ENCODE measurements at regions not wholly inside any gene's neighbourhood (a gene's known extent, or its start where the extent isn't known, plus 50 kb on each side); places are given as distances from the start of the nearest gene placed in this dataset.
"Not testable (repeated sequence)": the region's sequence is repeated elsewhere in the genome, so short reads cannot be mapped to it uniquely, and the experiment has no call there.

GRCh38 chr20:40909489-40909888, 119.1 kb upstream of the TOP1 start:
- H3K9me3 ChIP-seq (ENCODE audit: control insufficient read depth in 2 of 2, insufficient read depth in 1 of 2, low read depth in 1 of 2, low read length in 1 of 2); H3K4me3 ChIP-seq (ENCODE audit: low read depth in 1 of 2, low read length in 2 of 2); H3K27me3 ChIP-seq (ENCODE audit: control insufficient read depth in 1 of 2, insufficient read depth in 2 of 2, low read length in 2 of 2); H3K4me1 ChIP-seq (ENCODE audit: control insufficient read depth in 2 of 2, insufficient read depth in 2 of 2, low read length in 1 of 2); H3K27ac ChIP-seq (ENCODE audit: low read depth in 2 of 2, low read length in 1 of 2); H3K36me3 ChIP-seq (ENCODE audit: control insufficient read depth in 2 of 2, insufficient read depth in 2 of 2, low read length in 1 of 2): not testable (repeated sequence)
- WGBS, 2 donors: 85 to 86% methylated on average over 16 of the region's 16 CpGs

- not testable (repeated sequence) for H3K9me3 ChIP-seq (ENCODE audit: control insufficient read depth in 2 of 2, insufficient read depth in 1 of 2, low read depth in 1 of 2, low read length in 1 of 2); H3K27ac ChIP-seq (ENCODE audit: low read depth in 2 of 2, low read length in 1 of 2); H3K4me1 ChIP-seq (ENCODE audit: control insufficient read depth in 2 of 2, insufficient read depth in 2 of 2, low read length in 1 of 2); H3K27me3 ChIP-seq (ENCODE audit: control insufficient read depth in 1 of 2, insufficient read depth in 2 of 2, low read length in 2 of 2); H3K36me3 ChIP-seq (ENCODE audit: control insufficient read depth in 2 of 2, insufficient read depth in 2 of 2, low read length in 1 of 2); H3K4me3 ChIP-seq (ENCODE audit: low read depth in 1 of 2, low read length in 2 of 2)
- 95 to 99% methylated on average over 20 to 23 of the region's 23 CpGs for WGBS, 2 donors
Observed at GRCh38 chr20:40910436-40910835, 118.2 kb upstream of the TOP1 start.

GRCh38 chr20:40911152-40911551, 117.5 kb upstream of the TOP1 start:
- H3K4me1 ChIP-seq (ENCODE audit: control insufficient read depth in 2 of 2, insufficient read depth in 2 of 2, low read length in 1 of 2); H3K9me3 ChIP-seq (ENCODE audit: control insufficient read depth in 2 of 2, insufficient read depth in 1 of 2, low read depth in 1 of 2, low read length in 1 of 2); H3K36me3 ChIP-seq (ENCODE audit: control insufficient read depth in 2 of 2, insufficient read depth in 2 of 2, low read length in 1 of 2); H3K27me3 ChIP-seq (ENCODE audit: control insufficient read depth in 1 of 2, insufficient read depth in 2 of 2, low read length in 2 of 2); H3K4me3 ChIP-seq (ENCODE audit: low read depth in 1 of 2, low read length in 2 of 2); H3K27ac ChIP-seq (ENCODE audit: low read depth in 2 of 2, low read length in 1 of 2): not testable (repeated sequence)
- 96% methylated on average over 20 to 27 of the region's 27 CpGs for WGBS, 2 donors

- Histone ChIP-seq H3K27me3 (ENCODE audit: control insufficient read depth in 1 of 2, insufficient read depth in 2 of 2, low read length in 2 of 2) (no peaks in the 10 kb centered on the region), H3K4me3 (ENCODE audit: low read depth in 1 of 2, low read length in 2 of 2) (no peak overlapping the region), H3K27ac (ENCODE audit: low read depth in 2 of 2, low read length in 1 of 2) (no peak overlapping the region), H3K4me1 (ENCODE audit: control insufficient read depth in 2 of 2, insufficient read depth in 2 of 2, low read length in 1 of 2) (no peaks in the 10 kb centered on the region), H3K36me3 (ENCODE audit: control insufficient read depth in 2 of 2, insufficient read depth in 2 of 2, low read length in 1 of 2) (no peaks in the 10 kb centered on the region), H3K9me3 (ENCODE audit: control insufficient read depth in 2 of 2, insufficient read depth in 1 of 2, low read depth in 1 of 2, low read length in 1 of 2) (no peaks in the 10 kb centered on the region)
- 81 to 84% methylated on average over 34 of the region's 34 CpGs for WGBS, 2 donors
Observed at GRCh38 chr20:40913224-40914185, 115.1 kb upstream of the TOP1 start.

- no peaks in the 10 kb centered on the region for H3K27me3 ChIP-seq (ENCODE audit: control insufficient read depth in 1 of 2, insufficient read depth in 2 of 2, low read length in 2 of 2)
- H3K9me3 ChIP-seq (ENCODE audit: control insufficient read depth in 2 of 2, insufficient read depth in 1 of 2, low read depth in 1 of 2, low read length in 1 of 2): no peaks in the 10 kb centered on the region
- H3K27ac ChIP-seq (ENCODE audit: low read depth in 2 of 2, low read length in 1 of 2): no peak overlapping the region
- no peaks in the 10 kb centered on the region for H3K4me1 ChIP-seq (ENCODE audit: control insufficient read depth in 2 of 2, insufficient read depth in 2 of 2, low read length in 1 of 2)
- H3K4me3 ChIP-seq (ENCODE audit: low read depth in 1 of 2, low read length in 2 of 2): no peak overlapping the region
- no peaks in the 10 kb centered on the region for H3K36me3 ChIP-seq (ENCODE audit: control insufficient read depth in 2 of 2, insufficient read depth in 2 of 2, low read length in 1 of 2)
- 73 to 86% methylated on average over 3 of the region's 3 CpGs for WGBS, 2 donors
Observed at GRCh38 chr20:40915756-40916155, 112.9 kb upstream of the TOP1 start.

GRCh38 chr20:40916276-40916675, 112.3 kb upstream of the TOP1 start:
- H3K4me1 ChIP-seq (ENCODE audit: control insufficient read depth in 2 of 2, insufficient read depth in 2 of 2, low read length in 1 of 2): no peaks in the 10 kb centered on the region
- H3K4me3 ChIP-seq (ENCODE audit: low read depth in 1 of 2, low read length in 2 of 2): no peak overlapping the region
- H3K9me3 ChIP-seq (ENCODE audit: control insufficient read depth in 2 of 2, insufficient read depth in 1 of 2, low read depth in 1 of 2, low read length in 1 of 2): no peaks in the 10 kb centered on the region
- H3K27ac ChIP-seq (ENCODE audit: low read depth in 2 of 2, low read length in 1 of 2): no peak overlapping the region
- 16 to 34% methylated on average over 1 of the region's 1 CpG for WGBS, 2 donors
- no peaks in the 10 kb centered on the region for H3K27me3 ChIP-seq (ENCODE audit: control insufficient read depth in 1 of 2, insufficient read depth in 2 of 2, low read length in 2 of 2)
- no peaks in the 10 kb centered on the region for H3K36me3 ChIP-seq (ENCODE audit: control insufficient read depth in 2 of 2, insufficient read depth in 2 of 2, low read length in 1 of 2)

- WGBS, 2 donors: 75 to 80% methylated on average over 2 of the region's 2 CpGs
- H3K4me1 ChIP-seq (ENCODE audit: control insufficient read depth in 2 of 2, insufficient read depth in 2 of 2, low read length in 1 of 2): no peaks in the 10 kb centered on the region
Observed at GRCh38 chr20:40920291-40920690, 108.3 kb upstream of the TOP1 start.

GRCh38 chr20:40922865-40923264, 105.8 kb upstream of the TOP1 start:
- Histone ChIP-seq H3K27me3 (ENCODE audit: control insufficient read depth in 1 of 2, insufficient read depth in 2 of 2, low read length in 2 of 2) (no peaks in the 10 kb centered on the region), H3K4me1 (ENCODE audit: control insufficient read depth in 2 of 2, insufficient read depth in 2 of 2, low read length in 1 of 2) (no peaks in the 10 kb centered on the region), H3K36me3 (ENCODE audit: control insufficient read depth in 2 of 2, insufficient read depth in 2 of 2, low read length in 1 of 2) (no peaks in the 10 kb centered on the region), H3K27ac (ENCODE audit: low read depth in 2 of 2, low read length in 1 of 2) (no peak overlapping the region), H3K4me3 (ENCODE audit: low read depth in 1 of 2, low read length in 2 of 2) (no peak overlapping the region), H3K9me3 (ENCODE audit: control insufficient read depth in 2 of 2, insufficient read depth in 1 of 2, low read depth in 1 of 2, low read length in 1 of 2) (no peaks in the 10 kb centered on the region)
- WGBS, 2 donors: 70 to 76% methylated on average over 3 of the region's 3 CpGs

More at GRCh38 chr20:40920291-40920690, 108.3 kb upstream of the TOP1 start:
- Histone ChIP-seq H3K9me3 (ENCODE audit: control insufficient read depth in 2 of 2, insufficient read depth in 1 of 2, low read depth in 1 of 2, low read length in 1 of 2) (no peaks in the 10 kb centered on the region), H3K27ac (ENCODE audit: low read depth in 2 of 2, low read length in 1 of 2) (no peak overlapping the region), H3K36me3 (ENCODE audit: control insufficient read depth in 2 of 2, insufficient read depth in 2 of 2, low read length in 1 of 2) (no peaks in the 10 kb centered on the region), H3K4me3 (ENCODE audit: low read depth in 1 of 2, low read length in 2 of 2) (no peak overlapping the region), H3K27me3 (ENCODE audit: control insufficient read depth in 1 of 2, insufficient read depth in 2 of 2, low read length in 2 of 2) (no peaks in the 10 kb centered on the region)

- H3K27me3 ChIP-seq (ENCODE audit: control insufficient read depth in 1 of 2, insufficient read depth in 2 of 2, low read length in 2 of 2): no peaks in the 10 kb centered on the region
- WGBS, 2 donors: 66 to 69% methylated on average over 4 of the region's 4 CpGs
- no peak overlapping the region for H3K27ac ChIP-seq (ENCODE audit: low read depth in 2 of 2, low read length in 1 of 2)
- no peaks in the 10 kb centered on the region for H3K9me3 ChIP-seq (ENCODE audit: control insufficient read depth in 2 of 2, insufficient read depth in 1 of 2, low read depth in 1 of 2, low read length in 1 of 2)
- H3K4me1 ChIP-seq (ENCODE audit: control insufficient read depth in 2 of 2, insufficient read depth in 2 of 2, low read length in 1 of 2): no peaks in the 10 kb centered on the region
- no peak overlapping the region for H3K4me3 ChIP-seq (ENCODE audit: low read depth in 1 of 2, low read length in 2 of 2)
- no peaks in the 10 kb centered on the region for H3K36me3 ChIP-seq (ENCODE audit: control insufficient read depth in 2 of 2, insufficient read depth in 2 of 2, low read length in 1 of 2)
Observed at GRCh38 chr20:40925829-40926510, 102.7 kb upstream of the TOP1 start.
